HPDE6-E6E7 (cell line): ENCODE measurements at regions not wholly inside any gene's neighbourhood (a gene's known extent, or its start where the extent isn't known, plus 50 kb on each side); places are given as distances from the start of the nearest gene placed in this dataset.
"Not testable (repeated sequence)": the region's sequence is repeated elsewhere in the genome, so short reads cannot be mapped to it uniquely, and the experiment has no call there.

Source experiments
- DNase-seq: peaks from one replicate; pipeline ENCODE4 v3.0.0; 2011; ENCODE audit warnings: missing footprints; ENCODE audit errors: extremely low spot score

DNA sequence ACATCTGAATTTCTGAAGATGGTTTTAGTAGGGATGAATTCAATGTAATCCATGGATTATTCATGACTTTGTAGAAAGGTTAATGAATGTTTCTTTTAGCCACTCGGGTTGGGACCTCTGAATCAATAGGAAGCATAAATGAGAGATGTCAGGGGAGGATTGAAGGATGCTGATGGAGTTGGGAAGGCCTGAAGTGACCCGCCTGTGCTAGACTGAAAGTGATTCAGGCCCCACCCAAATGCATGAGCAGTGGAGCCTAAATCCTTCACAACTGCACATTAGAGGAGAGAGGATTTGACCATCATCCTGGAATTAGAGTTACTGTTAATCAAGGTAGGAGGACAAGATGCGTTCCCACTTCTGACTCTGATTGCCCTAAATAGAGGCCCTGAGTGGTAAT, 162.2 kb upstream of the PTPN20 start:
- DNase-seq = not testable (repeated sequence)

DNA sequence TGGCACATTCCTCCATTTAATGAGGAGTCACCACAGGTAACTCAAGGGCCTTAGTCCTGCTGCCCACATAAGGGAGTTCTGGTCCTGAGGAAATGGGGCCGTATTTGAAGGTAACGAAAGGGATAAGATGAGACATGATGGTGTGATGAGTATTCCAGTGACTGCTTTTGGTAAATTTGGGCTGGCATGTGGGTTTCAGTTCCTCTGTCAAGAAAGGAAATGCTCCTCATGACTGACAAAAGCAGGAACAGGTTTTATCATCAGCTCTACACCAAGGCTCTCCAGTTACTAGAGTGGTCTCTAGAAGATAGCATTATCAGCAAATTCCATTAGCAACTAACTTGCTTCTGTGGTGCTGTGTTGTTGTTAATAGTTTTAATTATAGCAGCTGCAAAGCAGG, 161.8 kb upstream of the PTPN20 start:
- not testable (repeated sequence) for DNase-seq

DNA sequence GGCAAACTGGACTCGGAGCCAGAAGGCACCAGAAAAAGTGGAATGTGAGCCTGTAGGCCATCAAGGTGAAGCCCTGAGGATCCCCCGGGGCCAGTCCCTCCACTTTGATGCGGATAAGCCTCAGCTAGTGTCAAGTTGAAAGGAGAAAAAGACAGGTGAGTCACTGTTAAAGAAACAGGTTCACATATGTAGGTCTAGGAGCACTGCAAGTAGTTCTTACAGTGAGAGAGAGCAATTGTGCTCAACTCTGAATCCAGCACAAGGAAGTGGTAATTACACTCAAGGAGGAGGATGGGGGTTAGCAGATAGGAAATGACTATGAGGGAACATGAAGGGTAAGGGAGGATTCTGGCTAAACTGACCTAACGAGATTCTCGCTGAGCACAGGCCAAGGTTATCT, 157.5 kb upstream of the PTPN20 start:
- DNase-seq = not testable (repeated sequence)

DNA sequence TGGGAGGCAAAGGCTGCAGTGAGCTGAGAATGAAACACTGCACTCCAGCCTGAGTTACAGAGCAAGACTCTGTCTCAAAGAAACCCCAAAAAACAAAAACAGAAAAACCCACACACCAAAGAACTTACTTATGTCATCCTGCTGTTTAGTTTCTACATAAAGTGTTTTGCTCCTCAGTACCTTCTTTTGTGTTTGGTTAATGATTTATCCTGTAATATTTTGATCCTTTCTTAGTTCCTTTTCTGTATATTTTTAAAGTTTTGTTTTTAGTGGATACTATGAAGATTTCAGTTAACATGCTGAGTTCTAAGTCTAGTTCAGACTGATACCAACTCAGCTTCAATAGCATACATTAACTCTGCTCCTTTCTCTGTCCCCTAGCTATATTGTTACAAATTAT, 149.8 kb upstream of the PTPN20 start:
- not testable (repeated sequence) for DNase-seq

DNA sequence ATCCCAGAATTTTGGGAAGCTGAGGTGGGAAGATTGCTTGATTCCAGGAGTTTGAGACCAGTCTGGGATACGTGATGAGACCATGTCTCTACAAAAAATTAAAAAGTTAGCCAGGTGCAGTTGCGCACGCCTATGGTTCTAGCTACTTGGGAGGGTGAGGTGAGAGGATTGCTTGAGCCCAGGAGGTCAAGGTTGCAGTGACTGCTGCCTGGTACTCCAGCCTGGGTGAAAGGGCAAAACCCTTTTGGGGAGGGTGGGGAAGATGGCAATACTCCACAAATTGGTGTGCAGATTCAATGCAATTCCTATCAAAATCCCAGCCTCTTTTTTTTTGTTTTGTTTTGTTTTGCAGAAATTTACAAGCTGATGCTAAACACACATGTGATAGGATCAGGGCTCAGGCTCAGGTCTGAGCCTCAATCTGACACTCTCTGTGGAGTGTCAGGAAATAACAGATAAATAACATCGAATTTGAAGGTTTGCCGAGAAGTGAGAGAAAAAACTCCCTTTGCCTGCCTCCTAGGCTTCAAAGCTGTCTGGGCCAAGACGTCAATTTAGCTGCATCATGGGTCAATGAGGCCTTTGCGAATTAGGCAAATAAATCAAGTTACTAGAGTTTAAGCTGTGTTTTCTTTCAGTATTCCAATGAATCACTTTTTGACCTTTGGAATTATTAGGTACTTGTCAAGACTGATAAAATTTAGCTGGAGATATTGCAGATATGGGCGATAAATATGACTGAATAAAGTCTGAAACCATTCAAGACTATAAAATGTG, 142.5 kb upstream of the PTPN20 start:
- DNase-seq = not testable (repeated sequence)

DNA sequence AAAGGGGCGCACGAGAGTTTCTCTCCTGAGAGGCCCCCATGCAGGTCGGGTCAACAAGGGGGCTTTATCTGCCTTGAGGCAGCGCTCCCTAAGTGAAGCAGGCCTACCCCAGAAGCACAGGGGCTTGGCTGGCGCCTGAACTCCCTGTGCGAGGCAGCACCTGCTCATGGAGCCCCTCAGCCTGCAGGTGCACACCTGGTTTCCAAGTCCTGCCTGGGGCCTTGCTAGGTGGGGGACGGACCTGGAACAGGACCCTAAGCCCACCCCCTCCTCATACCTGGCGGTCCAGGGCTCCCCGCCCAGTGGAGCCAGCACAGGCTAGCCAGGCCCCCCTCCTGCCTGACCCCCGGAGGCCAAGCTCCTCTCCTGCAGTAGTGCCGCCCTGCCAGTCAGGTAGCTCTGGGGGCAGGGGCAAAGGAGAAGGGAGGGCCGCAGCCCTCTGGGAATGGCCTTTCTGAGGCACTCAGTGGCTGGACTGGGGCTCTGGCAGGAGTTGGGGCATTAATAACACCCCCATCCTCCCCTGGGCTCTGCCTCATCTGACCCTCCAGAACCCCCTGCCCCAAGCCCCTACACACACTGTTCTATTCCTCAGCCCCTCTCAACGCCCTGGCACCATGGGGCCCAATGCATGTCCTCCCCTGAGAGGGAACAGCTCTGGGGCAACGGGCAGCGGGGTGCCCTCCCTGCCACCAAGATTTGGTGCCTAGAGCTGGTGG, 137.9 kb upstream of the PTPN20 start:
- DNase-seq = not testable (repeated sequence)

DNA sequence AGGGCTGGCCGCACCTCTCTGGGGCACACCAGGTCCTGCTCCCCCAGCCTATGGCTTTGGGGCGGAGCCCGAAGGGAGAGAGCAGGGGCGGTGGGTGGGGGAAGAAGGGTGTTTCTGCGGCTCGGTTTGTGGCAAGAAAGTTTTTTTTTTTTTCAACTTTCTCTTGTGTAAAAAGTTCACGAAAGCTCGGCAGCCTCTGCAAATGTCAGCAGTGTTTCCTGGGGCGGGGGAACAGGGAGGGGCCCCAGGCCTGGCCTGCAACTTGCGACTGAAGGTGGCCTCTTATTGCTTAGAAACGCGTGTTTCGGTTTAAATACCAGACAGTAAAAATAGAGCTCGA, 137.4 kb upstream of the PTPN20 start:
- not testable (repeated sequence) for DNase-seq

DNA sequence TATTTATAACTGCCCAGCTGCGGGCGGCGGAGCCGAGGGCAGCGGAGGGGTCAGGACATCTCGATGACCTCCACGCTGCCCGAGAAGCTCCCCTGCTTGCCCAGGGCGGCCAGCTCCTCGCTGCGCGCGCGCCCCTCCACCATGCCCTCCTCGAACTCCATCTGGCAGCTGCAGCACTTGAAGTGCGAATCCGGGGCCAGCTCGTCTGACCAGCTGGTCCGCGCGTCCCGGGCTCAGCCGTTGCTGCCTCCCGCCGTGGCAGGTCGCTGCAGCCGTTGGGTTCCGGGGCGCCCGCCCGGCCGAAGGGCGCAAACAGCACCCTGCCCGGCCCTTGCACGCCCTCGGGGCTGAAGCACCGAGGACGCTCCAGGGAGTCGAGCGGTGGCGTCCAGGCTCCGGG, 136.9 kb upstream of the PTPN20 start:
- DNase-seq = not testable (repeated sequence)

DNA sequence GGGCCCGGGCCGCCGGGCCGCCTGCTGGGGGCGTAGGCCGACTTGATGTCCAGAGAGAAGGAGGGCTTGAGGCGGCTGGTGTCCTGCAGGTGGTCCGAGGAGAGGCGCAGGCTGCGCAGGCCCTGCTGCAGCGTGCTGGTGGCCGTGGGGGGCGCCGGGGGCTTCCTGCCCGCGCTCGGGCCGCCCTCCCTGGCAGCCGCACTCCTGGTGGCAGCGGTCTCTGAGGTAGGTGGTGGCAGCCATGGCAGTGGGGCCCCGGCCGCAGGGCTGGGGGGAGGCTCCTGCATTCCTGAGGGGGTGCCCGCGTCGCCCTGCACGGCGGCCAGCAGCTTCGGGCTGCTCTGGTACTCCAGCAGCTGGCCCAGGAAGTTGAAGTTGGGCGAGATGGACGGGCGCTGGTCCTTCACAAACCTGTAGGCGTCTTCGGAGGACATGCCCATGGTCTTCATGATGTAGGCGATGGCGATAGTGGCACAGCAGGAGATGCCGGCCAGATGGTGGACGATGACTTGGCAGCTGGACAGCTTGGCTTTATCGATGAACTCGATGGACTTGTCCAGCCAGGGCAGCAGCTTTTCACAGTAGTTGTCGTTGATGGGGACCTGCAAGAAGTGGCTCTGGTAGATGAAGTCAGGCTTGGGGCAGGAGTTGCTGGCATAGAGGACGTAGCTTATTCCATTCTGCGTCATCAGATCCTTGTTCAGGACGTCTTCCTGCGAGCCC, 136.1 kb upstream of the PTPN20 start:
- not testable (repeated sequence) for DNase-seq

DNA sequence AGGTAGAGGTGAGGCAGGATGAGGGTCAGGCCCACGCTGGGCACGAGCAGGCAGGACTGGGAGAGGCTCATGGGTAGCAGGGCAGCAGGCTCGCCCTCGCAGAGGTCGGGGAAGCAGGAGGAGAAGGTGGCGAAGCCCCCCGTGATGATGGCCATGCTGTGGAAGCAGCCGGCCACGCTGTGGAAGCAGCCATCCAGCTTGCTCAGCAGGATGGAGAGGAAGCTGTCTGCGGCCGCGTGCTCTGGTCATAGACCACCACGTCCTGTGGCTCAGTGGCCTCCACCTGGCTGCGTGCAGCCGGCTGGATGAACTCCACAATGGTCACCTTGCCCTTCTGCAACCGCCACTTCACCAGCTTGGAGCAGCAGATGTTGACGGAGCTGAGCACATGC, 135.6 kb upstream of the PTPN20 start:
- DNase-seq = not testable (repeated sequence)

DNA sequence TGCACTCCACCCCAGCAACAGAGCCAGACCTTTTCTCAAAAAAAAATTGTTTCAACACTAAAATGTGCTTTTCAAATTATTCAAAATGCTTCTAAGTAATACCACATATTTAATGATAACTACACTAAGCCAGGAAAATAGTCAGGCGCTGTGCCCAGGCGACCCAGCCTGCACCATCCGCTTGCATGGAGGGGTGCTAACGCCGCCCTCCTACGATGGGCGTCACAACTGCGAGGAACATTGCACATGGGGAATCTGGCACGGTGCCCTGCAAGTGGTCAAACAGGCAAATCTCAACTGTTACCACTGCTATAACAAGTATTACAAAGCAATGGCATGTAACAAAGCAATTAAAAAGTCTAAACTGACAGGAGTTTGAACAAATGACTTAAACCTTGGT, 131.7 kb upstream of the PTPN20 start:
- DNase-seq = not testable (repeated sequence)

DNA sequence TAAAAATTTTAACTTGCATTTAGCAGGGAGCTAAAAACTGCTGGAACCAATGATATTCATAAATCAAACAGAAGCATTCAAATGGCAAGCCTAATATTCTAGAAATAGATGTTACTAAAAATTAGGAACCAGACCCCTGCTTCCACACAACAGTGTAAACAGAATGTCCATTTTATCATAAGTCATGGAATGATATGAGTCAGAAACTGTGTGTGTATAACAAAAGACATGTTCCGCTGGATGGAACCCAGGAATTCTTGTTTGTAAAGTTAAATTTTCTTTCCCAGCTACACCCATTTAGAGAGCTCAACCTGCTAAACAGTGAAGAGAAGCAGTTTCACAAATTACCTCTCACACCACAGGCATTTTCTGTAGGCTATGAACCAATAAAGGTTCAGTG, 131.1 kb upstream of the PTPN20 start:
- DNase-seq = not testable (repeated sequence)

DNA sequence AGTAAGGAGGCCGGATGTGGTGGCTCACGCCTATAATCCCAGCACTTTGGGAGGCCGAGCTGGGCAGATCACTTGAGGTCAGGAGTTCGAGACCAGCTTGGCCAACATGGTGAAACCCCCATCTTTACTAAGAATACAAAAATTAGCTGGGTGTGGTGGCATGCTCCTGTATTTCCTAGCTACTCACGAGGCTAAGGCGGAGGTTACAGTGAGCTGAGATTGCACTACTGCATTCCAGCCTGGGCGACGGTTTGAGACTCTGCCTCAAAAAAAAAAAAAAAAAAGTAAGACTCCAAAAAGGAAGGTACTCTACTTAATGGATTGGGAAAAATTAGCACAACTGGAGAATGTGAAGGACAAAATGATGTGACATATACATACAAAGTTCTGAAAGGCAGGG, 130.2 kb upstream of the PTPN20 start:
- DNase-seq = not testable (repeated sequence)

DNA sequence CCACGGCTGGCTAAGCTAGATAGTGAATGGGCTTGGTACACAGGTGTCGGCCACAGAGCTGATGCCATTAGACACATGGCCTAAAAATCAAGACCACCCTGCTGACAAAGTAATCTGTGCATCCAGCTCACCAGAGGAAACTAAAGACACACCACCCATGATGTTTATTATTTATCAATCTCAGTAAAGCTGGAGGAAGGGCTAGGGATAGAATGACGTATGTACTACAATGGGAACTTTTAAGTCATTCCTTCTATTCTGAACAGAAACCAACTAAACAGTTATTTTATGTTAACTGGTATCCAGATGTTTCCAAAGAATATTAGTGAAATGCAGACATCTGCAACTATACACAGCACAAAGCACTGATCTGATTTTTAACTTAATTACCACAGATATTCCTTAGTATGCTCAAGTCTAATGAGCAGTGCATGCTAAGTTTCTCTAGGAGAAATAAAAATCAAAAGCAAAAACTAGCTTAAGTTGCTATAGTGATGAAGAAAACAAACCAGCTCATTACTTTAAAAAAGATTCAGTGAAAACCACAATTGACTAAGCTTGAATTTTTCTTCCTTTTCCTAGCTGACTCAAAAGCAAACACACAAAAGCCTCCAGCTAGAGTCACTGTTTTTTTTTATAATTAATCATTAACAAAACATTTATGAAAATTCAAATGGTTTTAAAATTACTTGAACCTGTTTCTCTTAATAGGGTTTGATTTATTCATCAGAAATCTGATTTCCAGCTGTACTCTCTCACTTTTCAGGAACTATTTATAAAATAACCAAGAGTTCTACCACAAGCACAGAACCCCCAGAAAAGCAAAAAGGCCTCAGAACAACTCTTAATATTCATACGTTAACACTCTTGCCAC, 129.0 kb upstream of the PTPN20 start:
- DNase-seq = not testable (repeated sequence)

DNA sequence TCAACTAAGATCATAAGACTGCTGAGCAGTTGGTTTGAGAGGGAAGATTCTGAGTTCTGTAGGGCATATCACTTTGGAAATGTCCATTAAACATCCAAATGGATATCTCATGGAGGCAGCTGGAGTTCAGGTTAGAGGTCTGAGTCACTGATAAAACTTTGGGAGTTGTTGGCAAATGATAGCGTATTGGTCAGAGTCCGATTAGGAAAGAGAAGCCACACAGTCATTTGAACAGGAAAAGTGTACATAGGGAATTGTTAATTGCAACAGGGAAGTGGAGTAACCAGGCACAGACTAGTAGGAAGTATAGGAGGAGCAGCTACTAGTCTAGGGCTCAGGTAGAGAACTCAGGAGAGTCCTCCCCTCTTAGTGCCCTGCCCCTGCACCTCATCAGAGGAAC, 126.6 kb upstream of the PTPN20 start:
- DNase-seq = not testable (repeated sequence)

DNA sequence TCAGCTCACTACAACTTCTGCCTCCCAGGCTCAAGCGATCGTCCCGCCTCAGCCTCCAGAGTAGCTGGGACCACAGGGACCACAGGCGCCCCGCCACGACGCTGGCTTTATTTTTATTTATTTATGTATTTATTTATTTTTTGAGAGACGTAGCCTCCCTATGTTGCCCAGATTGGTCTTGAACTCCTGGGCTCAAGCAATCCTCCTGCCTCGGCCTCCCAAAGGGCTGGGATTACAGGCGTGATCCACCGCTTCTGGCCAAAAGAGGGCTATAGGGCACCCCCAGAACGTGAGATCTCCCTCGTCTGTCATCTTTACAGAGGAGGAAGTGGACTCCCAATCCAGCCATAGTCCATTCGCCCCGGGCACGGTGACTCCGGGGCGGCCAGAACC, 125.1 kb upstream of the PTPN20 start:
- DNase-seq = not testable (repeated sequence)

DNA sequence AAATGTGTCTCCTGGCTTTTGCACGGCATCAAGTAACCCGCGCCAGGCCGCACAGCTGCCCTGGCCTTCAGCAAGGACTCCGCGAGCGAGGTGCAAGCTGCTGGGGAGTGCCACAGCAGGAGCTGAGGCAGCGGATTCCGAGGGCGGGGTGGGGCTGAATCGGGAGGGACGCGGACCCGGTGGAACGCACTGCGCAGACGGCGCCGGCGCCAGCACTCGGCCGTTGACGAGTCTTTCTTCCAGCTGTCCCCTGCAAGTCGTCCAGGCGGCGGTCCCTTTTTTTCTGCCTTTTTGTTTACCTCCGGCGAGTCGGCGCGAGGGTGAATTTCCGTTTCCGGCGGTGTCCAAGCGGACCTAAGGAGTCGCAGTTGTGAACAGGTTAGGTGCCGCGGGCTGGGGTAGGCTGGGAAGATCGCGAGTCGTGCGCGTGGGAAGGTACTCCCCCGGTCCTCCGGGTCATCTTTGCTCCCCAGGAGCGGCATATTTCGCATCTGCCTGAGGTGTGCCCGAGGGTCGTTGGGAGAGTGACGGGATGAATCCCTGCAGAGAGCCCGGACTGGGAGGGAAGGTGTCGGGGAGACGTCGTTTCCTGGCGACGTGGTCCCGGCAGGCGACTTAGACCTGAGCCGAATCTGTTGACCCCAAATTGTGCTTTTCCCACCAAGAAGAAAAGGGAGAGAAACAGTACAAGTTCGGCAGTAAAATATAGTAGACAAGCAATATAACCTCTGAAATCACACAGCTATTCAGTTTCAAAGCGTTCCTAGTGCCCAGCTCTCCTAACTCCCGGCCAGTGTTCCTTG, 124.5 kb upstream of the PTPN20 start:
- peak; percentile 8 for DNase-seq

DNA sequence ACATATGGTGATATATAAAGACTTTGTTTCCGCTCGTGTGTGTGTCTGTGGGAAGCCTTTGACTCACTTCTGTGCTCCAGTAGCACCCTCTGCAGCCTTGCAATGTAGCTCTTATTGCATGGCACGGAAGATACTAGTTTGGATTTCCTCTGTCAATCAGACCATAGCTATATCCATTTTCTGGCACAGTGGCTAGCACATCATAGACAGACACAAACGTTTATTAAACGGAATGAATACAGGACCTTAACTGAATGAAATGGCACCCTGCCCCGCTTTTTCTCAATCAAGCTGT, 124.0 kb upstream of the PTPN20 start:
- peak; percentile 6 for DNase-seq

DNA sequence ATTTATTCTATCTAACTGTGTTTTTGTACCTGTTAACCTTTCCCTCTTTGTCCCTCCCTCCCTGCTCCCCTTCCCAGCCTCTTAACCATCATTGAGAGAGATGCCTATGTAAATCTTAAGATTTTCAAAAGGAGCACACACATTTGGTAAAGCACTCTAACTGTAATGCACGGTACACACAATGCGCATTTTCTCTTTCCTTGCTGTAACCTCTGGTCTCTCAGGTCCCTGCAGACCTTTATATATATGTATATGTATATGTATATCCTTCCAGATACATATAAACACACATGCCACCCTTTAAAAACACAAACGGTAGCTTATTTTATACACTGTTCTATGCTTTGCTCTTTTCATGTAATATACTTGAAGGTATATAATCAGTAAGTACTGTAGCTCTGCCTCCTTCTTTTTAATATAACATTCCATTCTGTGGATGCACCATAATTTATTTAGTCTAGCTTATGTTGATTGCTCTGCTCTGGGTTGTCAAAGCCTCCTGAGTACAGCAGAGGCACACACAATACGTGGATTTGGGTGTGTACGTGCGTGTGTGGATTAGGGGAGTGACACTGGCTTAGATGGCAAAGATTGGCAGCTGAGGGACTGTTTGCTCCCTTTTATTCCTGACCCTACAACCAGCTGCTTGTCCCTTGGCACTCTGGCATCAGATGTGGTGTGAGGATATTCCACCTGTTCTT, 118.4 kb upstream of the PTPN20 start:
- not testable (repeated sequence) for DNase-seq

DNA sequence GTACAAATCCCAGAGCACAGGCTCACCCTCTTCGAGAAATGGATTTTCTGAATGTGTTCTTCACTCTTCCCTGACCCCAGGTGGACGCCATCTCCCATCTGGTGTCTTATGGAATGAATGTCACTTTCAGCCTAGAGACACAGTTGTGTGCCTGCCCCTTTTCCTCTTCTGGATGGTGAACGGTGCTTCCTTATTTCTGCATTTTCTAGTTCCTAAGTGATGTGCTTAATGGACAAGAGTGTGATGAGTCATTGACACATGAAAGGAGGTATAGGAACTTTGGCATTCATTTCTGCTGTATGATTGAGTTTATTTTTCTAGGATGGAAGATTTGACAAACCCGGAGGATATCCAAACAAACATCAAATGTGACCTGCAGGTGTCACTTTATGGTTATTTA, 114.9 kb upstream of the PTPN20 start:
- not testable (repeated sequence) for DNase-seq
